Transverse colon (tissue), 4 donors: ENCODE measurements at regions not wholly inside any gene's neighbourhood (a gene's known extent, or its start where the extent isn't known, plus 50 kb on each side); places are given as distances from the start of the nearest gene placed in this dataset.
A peak's percentile ranks its signal among the peaks of the same experiment; 100 is the strongest.

Experiments used
- DNase-seq: peaks from one replicate; pipeline ENCODE4 v3.0.0-alpha.2; 2019
- H3K27ac ChIP-seq, 4 donors: fragments of 200-600 bp; sonication (generic); 2 replicates each; pipeline ENCODE4 v1.5.1; 2016 to 2018; ENCODE audit warnings: inconsistent platforms in 4 of 4
- H3K27me3 ChIP-seq: fragments of 200-600 bp; sonication (generic); 2 replicates; pipeline ENCODE4 v1.5.1; 2017; ENCODE audit warnings: inconsistent platforms
- H3K36me3 ChIP-seq, 4 donors: fragments of 200-600 bp; sonication (generic); 2 replicates each; pipeline ENCODE4 v1.5.1; 2017 to 2019; ENCODE audit warnings: inconsistent platforms in 4 of 4
- H3K4me1 ChIP-seq, 4 donors: fragments of 200-600 bp; sonication (generic); 2 replicates each; pipeline ENCODE4 v1.5.1; 2017 to 2020; ENCODE audit warnings: inconsistent platforms in 4 of 4
- H3K4me3 ChIP-seq, 4 donors: fragments of 200-600 bp; sonication (generic); 1 replicate in 1 of 4; 2 replicates in 3 of 4; pipeline versions ENCODE4 v1.5.1 to v1.6.1; 2017 to 2019; ENCODE audit warnings: inconsistent platforms in 4 of 4
- H3K9me3 ChIP-seq, 2 donors: fragments of 200-600 bp; sonication (generic); 2 replicates each; pipeline ENCODE4 v1.5.1; 2017 to 2019; ENCODE audit warnings: inconsistent platforms in 2 of 2
- EP300 ChIP-seq: sonication (generic); formaldehyde crosslinking; IDR thresholded peaks from one replicate; pipeline ENCODE4 v1.6.1; 2017; ENCODE audit warnings: antibody characterized with exemption, low read depth
- POLR2A ChIP-seq: fragments of 450-650 bp; IDR thresholded peaks from one replicate; pipeline ENCODE4 v1.6.1; 2016; ENCODE audit warnings: antibody characterized with exemption, mild to moderate bottlenecking, moderate library complexity
- POLR2AphosphoS5 ChIP-seq, 3 donors: sonication (generic); formaldehyde crosslinking; IDR thresholded peaks; one replicate each; pipeline ENCODE4 v1.6.1; 2016; ENCODE audit warnings: antibody characterized with exemption in 3 of 3
- WGBS, 2 donors: methylation state at CpG; one replicate each; pipeline ENCODE4 v1.1.5; 2018; ENCODE audit warnings: low coverage in 1 of 2; 5-methylcytosine and 5-hydroxymethylcytosine counted together
- in situ Hi-C, 4 donors: fragments of 200-750 bp; cut with MboI; loops; one replicate each; pipeline versions ENCODE4 v1.15.0 to v1.15.1; 2017; ENCODE audit warnings: low sequenced_read_pairs in 3 of 4, low pct_ligation_motif_present in 1 of 4, low pct_unique_long_range_greater_than_20kb in 1 of 4
- intact Hi-C: fragments of 100-400 bp; cut with DNase I; formaldehyde crosslinking; loops from one replicate; pipeline ENCODE4 v1.15.1; 2023; ENCODE audit warnings: low total_unique reads
- TF ChIP-seq, protein P1 (sequence below), 5 experiments: fragments of 200-600 bp in 3 of 5; fragments of 450-650 bp in 2 of 5; sonication (generic) in 3 of 5; IDR thresholded peaks; 1 replicate in 2 of 5; 2 replicates in 3 of 5; pipeline ENCODE4 v1.5.1; 2016 to 2017; ENCODE audit warnings: antibody characterized with exemption in 5 of 5, inconsistent platforms in 3 of 5, mild to moderate bottlenecking in 2 of 5, moderate library complexity in 1 of 5

DNA sequence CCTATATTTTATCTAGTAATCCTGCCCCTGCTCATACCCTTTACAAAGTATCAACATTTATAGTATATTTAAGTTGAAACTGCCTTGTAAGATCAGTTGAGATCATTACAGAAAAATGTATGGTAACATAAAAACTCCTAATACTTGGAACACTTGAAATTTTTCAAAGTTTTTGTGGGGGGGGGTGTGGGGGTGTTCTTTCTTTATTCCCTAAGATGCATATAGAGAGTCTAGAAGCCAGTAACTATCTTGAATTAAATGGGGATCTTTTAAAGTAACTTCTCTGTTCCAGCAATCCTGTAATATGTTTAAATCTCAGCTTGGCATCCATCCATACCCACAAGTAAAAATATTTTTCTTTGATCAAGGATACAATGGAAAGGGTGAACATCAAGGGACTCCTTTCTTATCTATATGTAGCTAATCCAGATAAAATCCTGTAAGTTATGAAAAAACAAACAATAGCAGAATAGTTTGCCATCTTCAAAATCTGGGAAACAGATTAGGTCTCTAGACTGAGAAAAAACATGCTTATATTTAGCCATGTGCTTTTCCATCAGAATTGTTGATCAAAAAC lies 455.3 kb downstream of the MEIS1 start:
- Histone ChIP-seq H3K27me3 (no peaks in the 10 kb centered on the region), H3K4me3 (no peak overlapping the region), H3K27ac (peak overlapping the region; percentile 70 to 86 (median 77)), H3K9me3 (no peaks in the 10 kb centered on the region), H3K4me1 (peaks cover 0 to 4% (median 0%) of the 10 kb centered on the region in 4 donors), H3K36me3 (no peaks in the 10 kb centered on the region)
- in situ Hi-C loops = loop anchor here in 1 of 4 donors (25.0 kb wide), 1 partner anchor 453 kb away; the partner anchor contains the start of gene MEIS1
- TF ChIP-seq, protein P1, sequence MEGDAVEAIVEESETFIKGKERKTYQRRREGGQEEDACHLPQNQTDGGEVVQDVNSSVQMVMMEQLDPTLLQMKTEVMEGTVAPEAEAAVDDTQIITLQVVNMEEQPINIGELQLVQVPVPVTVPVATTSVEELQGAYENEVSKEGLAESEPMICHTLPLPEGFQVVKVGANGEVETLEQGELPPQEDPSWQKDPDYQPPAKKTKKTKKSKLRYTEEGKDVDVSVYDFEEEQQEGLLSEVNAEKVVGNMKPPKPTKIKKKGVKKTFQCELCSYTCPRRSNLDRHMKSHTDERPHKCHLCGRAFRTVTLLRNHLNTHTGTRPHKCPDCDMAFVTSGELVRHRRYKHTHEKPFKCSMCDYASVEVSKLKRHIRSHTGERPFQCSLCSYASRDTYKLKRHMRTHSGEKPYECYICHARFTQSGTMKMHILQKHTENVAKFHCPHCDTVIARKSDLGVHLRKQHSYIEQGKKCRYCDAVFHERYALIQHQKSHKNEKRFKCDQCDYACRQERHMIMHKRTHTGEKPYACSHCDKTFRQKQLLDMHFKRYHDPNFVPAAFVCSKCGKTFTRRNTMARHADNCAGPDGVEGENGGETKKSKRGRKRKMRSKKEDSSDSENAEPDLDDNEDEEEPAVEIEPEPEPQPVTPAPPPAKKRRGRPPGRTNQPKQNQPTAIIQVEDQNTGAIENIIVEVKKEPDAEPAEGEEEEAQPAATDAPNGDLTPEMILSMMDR (IDR thresholded peaks at IDR 0.05) = no peak
- no peak for TF ChIP-seq EP300
- no peak for TF ChIP-seq POLR2AphosphoS5 (IDR thresholded peaks at IDR 0.05)
- TF ChIP-seq POLR2A = no peak
- no peak for DNase-seq
- intact Hi-C loops = no loop called here

DNA sequence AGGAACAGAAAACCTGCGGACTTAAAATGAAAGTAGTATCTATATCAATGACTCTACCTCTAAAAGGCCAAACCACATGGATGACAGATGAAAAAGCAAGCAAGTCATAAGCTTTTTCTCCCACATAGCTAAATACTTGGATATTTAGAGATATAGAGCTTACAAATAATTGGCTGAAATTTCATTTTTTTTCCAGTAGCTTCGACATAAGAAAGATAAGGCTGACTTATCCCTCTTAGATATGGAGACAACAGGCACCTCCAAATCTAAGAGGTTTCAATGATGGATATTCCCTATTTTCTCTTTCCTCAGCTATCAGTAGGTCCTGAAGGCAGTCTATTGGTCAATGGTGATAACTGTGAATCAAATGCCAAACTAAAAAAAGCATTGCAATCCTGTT lies 460.3 kb downstream of the MEIS1 start:
- no peak overlapping the region for H3K4me3 ChIP-seq
- H3K27ac ChIP-seq = peak overlapping the region in 1 of 4 donors; percentile 2
- TF ChIP-seq, protein P1 (IDR thresholded peaks at IDR 0.05) = no peak
- TF ChIP-seq EP300 (no peak), POLR2AphosphoS5 (IDR thresholded peaks at IDR 0.05) (no peak), POLR2A (no peak)
- intact Hi-C loops (no loop called here), in situ Hi-C loops (loop anchor here in 1 of 4 donors (25.0 kb wide), 1 partner anchor 458 kb away; the partner anchor contains the start of gene MEIS1)
- H3K9me3 ChIP-seq = no peaks in the 10 kb centered on the region
- no peaks in the 10 kb centered on the region for H3K36me3 ChIP-seq
- no peaks in the 10 kb centered on the region for H3K27me3 ChIP-seq
- DNase-seq = no peak
- WGBS, 2 donors = 73 to 100% methylated on average over 1 to 2 of the region's 2 CpGs
- peaks cover 0 to 20% (median 1%) of the 10 kb centered on the region in 4 donors for H3K4me1 ChIP-seq

DNA sequence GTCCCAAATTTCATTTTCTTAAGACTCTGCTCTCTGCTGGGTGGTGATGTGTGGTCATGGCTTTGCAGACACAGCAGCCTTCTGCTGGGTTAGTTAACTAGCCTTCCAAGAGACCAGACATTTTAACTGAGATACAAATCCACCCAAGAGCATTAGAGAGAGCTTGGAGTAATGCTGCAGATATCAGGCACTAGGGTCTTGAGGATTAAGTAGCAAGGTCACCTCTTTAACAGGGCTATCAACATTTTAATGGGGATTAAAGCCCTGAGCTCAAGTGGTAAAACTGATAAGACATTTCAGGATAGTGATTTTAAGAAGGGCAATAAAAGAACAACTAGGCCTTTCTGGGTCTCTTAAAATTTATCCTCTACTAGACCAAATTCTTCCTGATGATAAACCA lies 461.2 kb downstream of the MEIS1 start:
- peak overlapping the region in 1 of 4 donors; percentile 71 for H3K27ac ChIP-seq
- no peak overlapping the region for H3K4me3 ChIP-seq
- intact Hi-C loops (no loop called here), in situ Hi-C loops (loop anchor here in 1 of 4 donors (25.0 kb wide), 1 partner anchor 459 kb away; the partner anchor contains the start of gene MEIS1)
- no peaks in the 10 kb centered on the region for H3K9me3 ChIP-seq
- H3K27me3 ChIP-seq = no peaks in the 10 kb centered on the region
- TF ChIP-seq, protein P1 (IDR thresholded peaks at IDR 0.05) = no peak
- no peak for TF ChIP-seq POLR2A
- TF ChIP-seq EP300 = no peak
- TF ChIP-seq POLR2AphosphoS5 (IDR thresholded peaks at IDR 0.05) = no peak
- peaks cover 0 to 20% (median 1%) of the 10 kb centered on the region in 4 donors for H3K4me1 ChIP-seq
- H3K36me3 ChIP-seq = no peaks in the 10 kb centered on the region
- no peak for DNase-seq

DNA sequence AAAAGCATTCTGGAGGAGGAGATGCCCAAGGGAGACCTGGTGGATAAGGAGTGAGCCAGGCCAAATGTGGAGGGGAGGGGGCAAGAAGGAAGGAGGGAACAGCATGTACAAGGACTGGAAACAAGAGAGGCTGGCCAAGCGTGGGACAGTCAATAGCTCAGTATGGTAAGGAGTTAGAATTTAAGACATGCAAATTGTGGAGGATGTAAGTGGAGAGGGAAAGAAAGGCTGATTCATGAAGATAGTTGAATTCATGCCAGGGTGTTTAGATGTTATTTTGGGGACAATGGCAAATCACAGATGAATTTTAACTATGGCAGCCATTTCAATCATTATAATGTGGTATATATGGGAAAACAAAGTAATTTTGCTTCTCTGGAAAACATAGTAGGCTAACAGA lies 462.3 kb downstream of the MEIS1 start:
- DNase-seq = no peak
- TF ChIP-seq EP300 = peak; percentile 41
- peak in 1 of 3 donors; percentile 25 for TF ChIP-seq POLR2AphosphoS5 (IDR thresholded peaks at IDR 0.05)
- TF ChIP-seq POLR2A = no peak
- intact Hi-C loops (no loop called here), in situ Hi-C loops (loop anchor here in 1 of 4 donors (25.0 kb wide), 1 partner anchor 460 kb away; the partner anchor contains the start of gene MEIS1)
- peak overlapping the region; percentile 26 to 71 (median 61) for H3K27ac ChIP-seq
- H3K36me3 ChIP-seq = no peaks in the 10 kb centered on the region
- H3K4me3 ChIP-seq = no peak overlapping the region
- no peaks in the 10 kb centered on the region for H3K9me3 ChIP-seq
- no peaks in the 10 kb centered on the region for H3K27me3 ChIP-seq
- 30 to 58% methylated on average over 1 of the region's 1 CpG for WGBS, 2 donors
- peaks cover 0 to 20% (median 1%) of the 10 kb centered on the region in 4 donors for H3K4me1 ChIP-seq
